Breast epithelium (tissue), 4 donors: ENCODE measurements at regions not wholly inside any gene's neighbourhood (a gene's known extent, or its start where the extent isn't known, plus 50 kb on each side); places are given as distances from the start of the nearest gene placed in this dataset.

Source experiments
- DNase-seq, 2 donors: peaks; one replicate each; pipeline ENCODE4 v3.0.0-alpha.2; 2019; ENCODE audit warnings: low spot score in 2 of 2
- H3K27ac ChIP-seq, 2 donors: fragments of 200-600 bp; sonication (generic) in 1 of 2; one replicate each; pipeline ENCODE4 v1.5.1; 2016 to 2019; ENCODE audit warnings: mild to moderate bottlenecking in 1 of 2
- H3K27me3 ChIP-seq, 2 donors: fragments of 200-600 bp; sonication (generic) in 1 of 2; one replicate each; pipeline versions ENCODE4 v1.5.1 to v1.6.0; 2017 to 2019; ENCODE audit warnings: control low read depth in 1 of 2, mild to moderate bottlenecking in 1 of 2
- H3K36me3 ChIP-seq: fragments of 200-600 bp; one replicate; pipeline ENCODE4 v1.5.1; 2019
- H3K4me1 ChIP-seq, 2 donors: fragments of 200-600 bp; sonication (generic); one replicate each; pipeline ENCODE4 v1.5.1; 2016 to 2019; ENCODE audit warnings: control low read depth in 1 of 2
- H3K4me3 ChIP-seq, 3 donors: fragments of 200-600 bp; sonication (generic); 1 replicate in 2 of 3; 2 replicates in 1 of 3; pipeline ENCODE4 v1.5.1; 2016 to 2019; ENCODE audit warnings: mild to moderate bottlenecking in 3 of 3, moderate library complexity in 2 of 3
- H3K9me3 ChIP-seq, 2 donors: fragments of 200-600 bp; sonication (generic) in 1 of 2; one replicate each; pipeline ENCODE4 v1.5.1; 2016 to 2019; ENCODE audit warnings: control low read depth in 1 of 2
- POLR2A ChIP-seq: fragments of 450-650 bp; IDR thresholded peaks from one replicate; pipeline ENCODE4 v1.6.1; 2016; ENCODE audit warnings: antibody characterized with exemption, mild to moderate bottlenecking, moderate library complexity
- POLR2AphosphoS5 ChIP-seq, 3 donors: sonication (generic); formaldehyde crosslinking; IDR thresholded peaks; one replicate each; pipeline ENCODE4 v1.6.1; 2017; ENCODE audit warnings: antibody characterized with exemption in 3 of 3
- intact Hi-C: fragments of 100-400 bp; cut with DNase I; formaldehyde crosslinking; loops from one replicate; pipeline ENCODE4 v1.15.1; 2023; ENCODE audit warnings: low total_unique reads
- TF ChIP-seq, protein P1 (sequence below), 3 donors: fragments of 450-650 bp; IDR thresholded peaks; one replicate each; pipeline ENCODE4 v1.5.1; 2016 to 2017; ENCODE audit warnings: antibody characterized with exemption in 3 of 3, mild to moderate bottlenecking in 3 of 3, moderate library complexity in 3 of 3

DNA sequence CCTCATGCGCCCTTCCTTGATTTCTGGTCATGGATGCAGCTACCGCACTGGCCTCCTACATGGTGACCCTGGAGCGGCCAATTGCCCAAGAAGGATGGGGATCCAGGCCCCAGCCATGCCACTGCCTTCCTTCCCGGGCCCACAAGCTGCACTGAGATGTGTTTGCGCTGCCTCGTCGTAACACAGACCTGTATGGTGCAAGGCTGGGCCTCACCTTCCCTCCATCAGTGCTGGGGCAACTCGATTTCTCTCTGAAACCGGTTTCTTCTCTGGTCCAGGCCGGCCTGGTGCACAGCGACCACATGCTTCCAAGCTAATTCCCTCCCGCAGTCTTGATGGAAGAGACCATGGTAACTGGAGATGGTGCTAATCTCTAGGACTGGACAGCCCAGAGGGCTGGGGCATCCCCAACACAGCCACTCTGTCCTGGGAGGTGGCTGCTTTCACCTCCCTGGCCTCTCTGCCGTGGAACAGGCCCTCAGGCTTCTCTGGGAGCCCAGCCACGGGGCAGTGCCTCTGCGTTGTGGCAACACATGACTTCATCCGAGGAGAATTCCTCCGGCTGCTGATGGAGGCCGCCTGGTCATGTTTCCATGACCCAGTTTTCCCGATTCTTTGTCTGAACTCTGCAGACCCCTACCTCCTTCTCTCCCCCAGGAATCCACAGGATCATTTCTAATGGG, 184.2 kb downstream of the GLI2 start:
- TF ChIP-seq POLR2A (no peak), POLR2AphosphoS5 (IDR thresholded peaks at IDR 0.05) (no peak)
- TF ChIP-seq, protein P1, sequence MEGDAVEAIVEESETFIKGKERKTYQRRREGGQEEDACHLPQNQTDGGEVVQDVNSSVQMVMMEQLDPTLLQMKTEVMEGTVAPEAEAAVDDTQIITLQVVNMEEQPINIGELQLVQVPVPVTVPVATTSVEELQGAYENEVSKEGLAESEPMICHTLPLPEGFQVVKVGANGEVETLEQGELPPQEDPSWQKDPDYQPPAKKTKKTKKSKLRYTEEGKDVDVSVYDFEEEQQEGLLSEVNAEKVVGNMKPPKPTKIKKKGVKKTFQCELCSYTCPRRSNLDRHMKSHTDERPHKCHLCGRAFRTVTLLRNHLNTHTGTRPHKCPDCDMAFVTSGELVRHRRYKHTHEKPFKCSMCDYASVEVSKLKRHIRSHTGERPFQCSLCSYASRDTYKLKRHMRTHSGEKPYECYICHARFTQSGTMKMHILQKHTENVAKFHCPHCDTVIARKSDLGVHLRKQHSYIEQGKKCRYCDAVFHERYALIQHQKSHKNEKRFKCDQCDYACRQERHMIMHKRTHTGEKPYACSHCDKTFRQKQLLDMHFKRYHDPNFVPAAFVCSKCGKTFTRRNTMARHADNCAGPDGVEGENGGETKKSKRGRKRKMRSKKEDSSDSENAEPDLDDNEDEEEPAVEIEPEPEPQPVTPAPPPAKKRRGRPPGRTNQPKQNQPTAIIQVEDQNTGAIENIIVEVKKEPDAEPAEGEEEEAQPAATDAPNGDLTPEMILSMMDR (IDR thresholded peaks at IDR 0.05): no peak
- intact Hi-C loops: no loop called here
- Histone ChIP-seq H3K27ac (peak overlapping the region in 1 of 2 donors; percentile 63), H3K4me3 (no peak overlapping the region), H3K27me3 (no peaks in the 10 kb centered on the region), H3K4me1 (peaks cover 0 to 8% of the 10 kb centered on the region in 2 donors), H3K36me3 (no peaks in the 10 kb centered on the region), H3K9me3 (no peaks in the 10 kb centered on the region)
- no peak for DNase-seq

DNA sequence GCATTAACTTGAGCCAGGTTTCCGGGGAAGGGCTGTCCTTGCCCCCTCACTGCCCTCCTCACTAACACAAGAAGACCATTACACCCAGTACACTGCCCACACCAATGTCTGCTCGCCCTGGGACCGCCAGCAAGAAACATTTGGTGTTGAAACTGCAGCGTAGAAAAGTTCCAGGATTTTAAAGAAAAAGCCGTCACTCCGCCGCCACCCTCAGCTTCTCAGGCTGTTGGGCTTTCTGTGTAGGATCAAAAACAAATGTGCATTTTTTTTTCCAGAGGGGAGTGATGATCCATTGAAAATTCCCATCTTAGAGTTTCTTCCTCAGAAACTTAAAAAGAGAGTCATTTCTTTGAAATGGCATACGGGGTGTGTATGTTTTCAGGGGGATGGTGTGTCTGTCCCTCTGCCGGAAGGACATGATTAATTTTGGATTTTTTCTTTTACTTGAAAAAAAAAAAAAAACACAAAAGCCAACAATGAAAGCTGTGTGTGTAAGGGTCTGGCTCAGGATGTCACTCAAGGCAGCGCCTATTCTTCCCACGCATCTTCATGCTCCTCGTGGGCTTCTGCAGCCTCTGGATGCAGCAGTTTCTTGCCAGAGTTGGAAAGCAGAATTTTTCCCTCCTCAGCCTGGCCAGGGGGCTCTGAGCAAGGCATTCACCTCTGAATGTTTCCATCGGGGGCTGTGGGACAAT, 184.9 kb downstream of the GLI2 start:
- TF ChIP-seq POLR2AphosphoS5 (IDR thresholded peaks at IDR 0.05): no peak
- no peak for TF ChIP-seq POLR2A
- TF ChIP-seq, protein P1 (IDR thresholded peaks at IDR 0.05): no peak
- Histone ChIP-seq H3K36me3 (no peaks in the 10 kb centered on the region), H3K27me3 (no peaks in the 10 kb centered on the region), H3K4me1 (peaks cover 0 to 1% of the 10 kb centered on the region in 2 donors), H3K4me3 (no peak overlapping the region), H3K9me3 (no peaks in the 10 kb centered on the region), H3K27ac (peak overlapping the region in 1 of 2 donors; percentile 63)
- intact Hi-C loops: no loop called here
- no peak for DNase-seq

DNA sequence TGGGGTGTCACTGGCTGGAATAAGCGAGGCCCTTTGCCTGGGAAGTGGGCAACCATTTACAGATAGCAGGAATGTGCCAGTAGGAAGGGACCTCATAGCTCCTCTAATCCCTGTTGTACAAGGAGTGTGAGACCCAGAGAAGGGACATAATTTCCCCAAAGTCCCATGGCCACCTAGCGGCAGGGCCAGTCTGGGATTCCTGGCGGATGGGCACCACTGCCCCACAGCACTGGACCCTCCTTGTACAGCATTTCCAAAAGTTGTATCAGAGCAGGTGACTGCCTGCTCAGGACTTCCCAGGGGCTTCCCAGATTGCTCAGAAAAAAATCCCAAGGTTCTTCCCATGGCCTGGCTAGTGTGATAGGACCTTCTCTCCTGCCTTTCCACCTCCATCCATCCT, 185.8 kb downstream of the GLI2 start:
- Histone ChIP-seq H3K4me3 (no peak overlapping the region), H3K9me3 (no peaks in the 10 kb centered on the region), H3K27me3 (no peaks in the 10 kb centered on the region), H3K36me3 (no peaks in the 10 kb centered on the region), H3K27ac (no peak overlapping the region), H3K4me1 (no peaks in the 10 kb centered on the region)
- no peak for DNase-seq
- intact Hi-C loops: no loop called here
- TF ChIP-seq, protein P1 (IDR thresholded peaks at IDR 0.05): no peak
- TF ChIP-seq POLR2AphosphoS5 (IDR thresholded peaks at IDR 0.05): no peak

DNA sequence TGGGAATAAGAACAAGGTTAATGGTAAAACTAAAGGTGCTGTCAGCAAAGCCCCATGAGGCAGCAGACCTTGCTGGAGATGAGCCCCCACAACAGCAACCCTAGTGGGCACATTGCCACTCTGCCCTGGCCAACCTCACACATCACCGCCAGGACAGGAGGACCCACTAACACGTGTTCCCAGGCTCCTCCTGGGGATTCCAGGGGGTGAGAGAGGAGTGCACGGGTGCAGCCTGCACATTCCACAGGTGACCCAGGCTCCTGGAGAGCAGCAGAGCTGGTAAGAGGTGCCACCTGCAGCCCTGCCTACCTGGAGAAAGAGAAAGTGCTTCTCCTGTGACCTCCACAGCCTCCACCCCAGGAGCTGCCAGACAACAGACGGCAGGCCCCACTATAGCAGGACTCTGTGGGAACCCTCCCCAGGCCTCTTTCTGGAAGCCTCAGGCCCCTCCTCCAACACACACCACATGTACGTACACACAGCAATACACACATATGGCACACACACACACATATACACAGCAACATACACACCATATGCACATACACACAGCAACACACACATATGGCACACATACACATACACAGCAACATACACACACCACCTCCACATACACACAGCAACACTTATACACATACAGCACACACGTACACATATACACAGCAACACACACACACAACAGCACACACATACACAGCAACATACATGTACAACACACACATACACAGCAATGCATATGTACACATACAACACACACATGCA, 187.1 kb downstream of the GLI2 start:
- no peak for TF ChIP-seq POLR2A
- TF ChIP-seq POLR2AphosphoS5 (IDR thresholded peaks at IDR 0.05): no peak
- TF ChIP-seq, protein P1 (IDR thresholded peaks at IDR 0.05): no peak
- intact Hi-C loops: no loop called here
- no peaks in the 10 kb centered on the region for H3K27me3 ChIP-seq
- no peak overlapping the region for H3K27ac ChIP-seq
- no peaks in the 10 kb centered on the region for H3K9me3 ChIP-seq
- H3K4me3 ChIP-seq: no peak overlapping the region
- no peaks in the 10 kb centered on the region for H3K4me1 ChIP-seq
- no peaks in the 10 kb centered on the region for H3K36me3 ChIP-seq
- DNase-seq: no peak

DNA sequence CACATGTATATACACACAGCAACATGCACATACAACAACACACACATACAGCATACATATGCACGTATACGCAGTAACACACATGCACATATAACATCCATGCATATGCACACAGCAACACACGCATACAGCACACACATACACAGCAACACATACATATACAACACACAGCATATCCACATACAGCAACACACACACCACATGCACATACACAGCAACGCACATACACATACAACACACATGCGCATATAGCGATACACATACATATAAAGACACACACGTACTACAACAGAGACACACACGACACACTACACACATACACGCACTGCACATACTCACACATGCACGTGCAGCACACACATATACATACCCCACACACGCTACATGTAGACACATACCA, 187.8 kb downstream of the GLI2 start:
- Histone ChIP-seq H3K27ac (no peak overlapping the region), H3K4me3 (no peak overlapping the region), H3K36me3 (no peaks in the 10 kb centered on the region), H3K4me1 (no peaks in the 10 kb centered on the region), H3K27me3 (no peaks in the 10 kb centered on the region), H3K9me3 (no peaks in the 10 kb centered on the region)
- no peak for TF ChIP-seq POLR2A
- no peak for TF ChIP-seq POLR2AphosphoS5 (IDR thresholded peaks at IDR 0.05)
- TF ChIP-seq, protein P1 (IDR thresholded peaks at IDR 0.05): no peak
- intact Hi-C loops: no loop called here
- DNase-seq: no peak
